ENCODE measurements at regions not wholly inside any gene's neighbourhood (a gene's known extent, or its start where the extent isn't known, plus 50 kb on each side); places are given as distances from the start of the nearest gene placed in this dataset.

GRCh38 chr15:95471690-95472086 lies 858.8 kb upstream of the NR2F2 start:
- TF ChIP-seq EP300 (IDR thresholded peaks at IDR 0.05) (no peak), POLR2A (IDR thresholded peaks at IDR 0.05) (no peak), CTCF (IDR thresholded peaks at IDR 0.05) (no peak), POLR2AphosphoS5 (IDR thresholded peaks at IDR 0.05) (no peak)
- no peaks in the 10 kb centered on the region for H3K36me3 ChIP-seq
- H3K27ac ChIP-seq = no peak overlapping the region
- no peaks in the 10 kb centered on the region for H3K9me3 ChIP-seq
- no peak overlapping the region for H3K4me3 ChIP-seq
- no peaks in the 10 kb centered on the region for H3K4me1 ChIP-seq
- DNase-seq (ENCODE audit: low spot score in 2 of 2) = no peak
- no peaks in the 10 kb centered on the region for H3K27me3 ChIP-seq
- WGBS = 79% methylated on average over 5 of the region's 5 CpGs

GRCh38 chr15:95475067-95475466 lies 855.4 kb upstream of the NR2F2 start:
- Histone ChIP-seq H3K27ac (no peak overlapping the region), H3K27me3 (no peaks in the 10 kb centered on the region), H3K36me3 (no peaks in the 10 kb centered on the region), H3K4me3 (no peak overlapping the region), H3K9me3 (no peaks in the 10 kb centered on the region), H3K4me1 (no peaks in the 10 kb centered on the region)
- WGBS = 83% methylated on average over 5 of the region's 5 CpGs
- TF ChIP-seq POLR2AphosphoS5 (IDR thresholded peaks at IDR 0.05) (no peak), POLR2A (IDR thresholded peaks at IDR 0.05) (no peak), CTCF (IDR thresholded peaks at IDR 0.05) (no peak), EP300 (IDR thresholded peaks at IDR 0.05) (no peak)
- DNase-seq (ENCODE audit: low spot score in 2 of 2) = no peak

GRCh38 chr15:95479308-95479707 lies 851.2 kb upstream of the NR2F2 start:
- no peak for DNase-seq (ENCODE audit: low spot score in 2 of 2)
- no peaks in the 10 kb centered on the region for H3K9me3 ChIP-seq
- H3K27ac ChIP-seq = no peak overlapping the region
- H3K27me3 ChIP-seq = no peaks in the 10 kb centered on the region
- no peaks in the 10 kb centered on the region for H3K36me3 ChIP-seq
- TF ChIP-seq EP300 (IDR thresholded peaks at IDR 0.05) = no peak
- no peak for TF ChIP-seq CTCF (IDR thresholded peaks at IDR 0.05)
- TF ChIP-seq POLR2AphosphoS5 (IDR thresholded peaks at IDR 0.05) = no peak
- TF ChIP-seq POLR2A (IDR thresholded peaks at IDR 0.05) = no peak
- WGBS = 89% methylated on average over 3 of the region's 3 CpGs
- H3K4me3 ChIP-seq = no peak overlapping the region
- no peaks in the 10 kb centered on the region for H3K4me1 ChIP-seq

GRCh38 chr15:95485367-95485766 lies 845.1 kb upstream of the NR2F2 start:
- Histone ChIP-seq H3K27ac (no peak overlapping the region), H3K4me3 (no peak overlapping the region), H3K4me1 (no peaks in the 10 kb centered on the region), H3K36me3 (no peaks in the 10 kb centered on the region), H3K9me3 (no peaks in the 10 kb centered on the region), H3K27me3 (no peaks in the 10 kb centered on the region)
- TF ChIP-seq POLR2AphosphoS5 (IDR thresholded peaks at IDR 0.05) (no peak), CTCF (IDR thresholded peaks at IDR 0.05) (no peak), EP300 (IDR thresholded peaks at IDR 0.05) (no peak), POLR2A (IDR thresholded peaks at IDR 0.05) (no peak)
- DNase-seq (ENCODE audit: low spot score in 2 of 2) = no peak

GRCh38 chr15:95486224-95486623 lies 844.3 kb upstream of the NR2F2 start:
- no peaks in the 10 kb centered on the region for H3K27me3 ChIP-seq
- no peak overlapping the region for H3K4me3 ChIP-seq
- no peak for DNase-seq (ENCODE audit: low spot score in 2 of 2)
- no peaks in the 10 kb centered on the region for H3K36me3 ChIP-seq
- no peaks in the 10 kb centered on the region for H3K9me3 ChIP-seq
- no peaks in the 10 kb centered on the region for H3K4me1 ChIP-seq
- TF ChIP-seq POLR2A (IDR thresholded peaks at IDR 0.05) (no peak), EP300 (IDR thresholded peaks at IDR 0.05) (no peak), CTCF (IDR thresholded peaks at IDR 0.05) (no peak), POLR2AphosphoS5 (IDR thresholded peaks at IDR 0.05) (no peak)
- 88% methylated on average over 5 of the region's 5 CpGs for WGBS
- H3K27ac ChIP-seq = no peak overlapping the region

Measured in suprapubic skin (tissue), 4 donors.